B cell (primary cell): ENCODE measurements at regions not wholly inside any gene's neighbourhood (a gene's known extent, or its start where the extent isn't known, plus 50 kb on each side); places are given as distances from the start of the nearest gene placed in this dataset.

Experiments
- CTCF ChIP-seq: fragments of 200-600 bp; IDR thresholded peaks from one replicate; pipeline ENCODE4 v1.8.0; 2022; ENCODE audit warnings: antibody characterized with exemption, mild to moderate bottlenecking
- EZH2 ChIP-seq: IDR thresholded peaks from 2 replicates; pipeline ENCODE4 v1.6.1; 2012; ENCODE audit warnings: borderline replicate concordance, low read depth, mild to moderate bottlenecking, moderate library complexity, low read length; ENCODE audit not compliant: insufficient read depth, poor library complexity, severe bottlenecking

DNA sequence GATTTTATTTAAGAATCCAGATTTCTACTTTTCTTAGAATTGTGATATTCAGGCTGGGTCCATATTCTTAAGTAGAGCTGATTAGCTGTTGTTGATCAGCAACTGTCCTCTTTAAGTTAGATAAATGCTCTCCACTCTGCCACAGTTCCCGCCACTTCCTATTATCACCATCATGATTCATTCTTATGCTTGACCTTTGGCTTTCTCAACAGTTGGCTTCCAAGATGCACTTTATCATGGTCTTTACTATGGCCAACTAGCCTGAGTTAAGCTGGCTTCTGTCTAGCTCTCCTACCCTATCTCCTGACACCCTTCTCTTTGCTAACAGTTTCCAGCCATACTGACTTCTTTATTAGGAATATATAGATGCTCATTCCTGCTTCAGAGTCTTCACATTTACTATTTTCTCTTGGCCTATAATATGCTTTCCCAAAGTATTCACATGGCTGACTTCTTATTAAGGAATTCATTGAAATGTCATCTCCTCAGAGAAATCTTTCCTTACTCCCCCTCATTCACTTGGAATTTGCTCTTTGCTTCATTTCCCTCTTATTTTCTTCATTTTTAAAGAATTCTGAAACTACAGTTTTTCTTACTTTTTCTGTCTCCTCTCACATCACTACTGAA is 149.0 kb upstream of the IGF1 start:
- TF ChIP-seq EZH2 (no peak), CTCF (no peak)
